Transverse colon (tissue), 3 donors: ENCODE measurements at regions not wholly inside any gene's neighbourhood (a gene's known extent, or its start where the extent isn't known, plus 50 kb on each side); places are given as distances from the start of the nearest gene placed in this dataset.

Experiments used
- POLR2A ChIP-seq: fragments of 450-650 bp; IDR thresholded peaks from one replicate; pipeline ENCODE4 v1.6.1; 2016; ENCODE audit warnings: antibody characterized with exemption, mild to moderate bottlenecking, moderate library complexity
- POLR2AphosphoS5 ChIP-seq, 3 donors: sonication (generic); formaldehyde crosslinking; IDR thresholded peaks; one replicate each; pipeline ENCODE4 v1.6.1; 2016; ENCODE audit warnings: antibody characterized with exemption in 3 of 3

GRCh38 chr20:53676519-53676822 is 82.8 kb upstream of the ZNF217 start:
- TF ChIP-seq POLR2A, result no peak
- TF ChIP-seq POLR2AphosphoS5 (IDR thresholded peaks at IDR 0.05), result no peak
